ENCODE measurements at regions not wholly inside any gene's neighbourhood (a gene's known extent, or its start where the extent isn't known, plus 50 kb on each side); places are given as distances from the start of the nearest gene placed in this dataset.
"Not testable (repeated sequence)": the region's sequence is repeated elsewhere in the genome, so short reads cannot be mapped to it uniquely, and the experiment has no call there.

GRCh38 chr6:168377856-168378832 lies 58.6 kb upstream of the DACT2 start:
- H3K9ac ChIP-seq, result no peak overlapping the region
- no peaks in the 10 kb centered on the region for H3K4me1 ChIP-seq (ENCODE audit: low read depth, poor library complexity, severe bottlenecking)
- no peak overlapping the region for H3K27ac ChIP-seq
- no peak overlapping the region for H3K4me3 ChIP-seq (IDR thresholded peaks at IDR 0.05; ENCODE audit: insufficient read depth, low read depth, low read length)
- no peaks in the 10 kb centered on the region for H3K27me3 ChIP-seq (ENCODE audit: insufficient read depth, low read depth)
- no peak for TF ChIP-seq CTCF (conservative IDR thresholded peaks at IDR 0.05; ENCODE audit: low read depth, low read length)
- H2AFZ ChIP-seq (ENCODE audit: low read depth), result no peak overlapping the region
- no peaks in the 10 kb centered on the region for H4K20me1 ChIP-seq (ENCODE audit: insufficient read depth)
- no peaks in the 10 kb centered on the region for H3K79me2 ChIP-seq (ENCODE audit: insufficient read depth, low read depth)
- H3K36me3 ChIP-seq (ENCODE audit: insufficient read depth), result no peaks in the 10 kb centered on the region
- H3K4me2 ChIP-seq, result no peak overlapping the region

DNA sequence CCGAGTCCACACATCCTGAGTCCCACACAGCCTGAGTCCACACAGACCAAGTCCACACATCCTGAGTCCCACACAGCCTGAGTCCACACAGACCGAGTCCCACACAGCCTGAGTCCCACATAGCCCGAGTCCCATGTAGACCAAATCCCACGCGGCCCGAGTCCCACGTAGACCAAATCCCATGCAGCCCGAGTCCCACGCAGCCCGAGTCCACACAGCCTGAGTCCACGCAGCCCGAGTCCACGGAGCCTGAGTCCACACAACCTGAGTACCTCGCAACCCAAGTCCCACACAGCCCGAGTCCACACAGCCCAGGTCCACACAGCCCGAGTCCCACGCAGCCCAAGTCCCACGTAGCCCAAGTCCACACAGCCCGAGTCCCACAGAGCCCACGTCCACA lies 60.0 kb upstream of the DACT2 start:
- H3K36me3 ChIP-seq (ENCODE audit: insufficient read depth); H3K4me2 ChIP-seq; H3K27ac ChIP-seq; H4K20me1 ChIP-seq (ENCODE audit: insufficient read depth); H3K4me3 ChIP-seq (IDR thresholded peaks at IDR 0.05; ENCODE audit: insufficient read depth, low read depth, low read length); H3K4me1 ChIP-seq (ENCODE audit: low read depth, poor library complexity, severe bottlenecking); H3K9ac ChIP-seq; H3K27me3 ChIP-seq (ENCODE audit: insufficient read depth, low read depth); H3K79me2 ChIP-seq (ENCODE audit: insufficient read depth, low read depth); H2AFZ ChIP-seq (ENCODE audit: low read depth): not testable (repeated sequence)

GRCh38 chr6:168380166-168380955 lies 60.6 kb upstream of the SMOC2 start:
- H3K4me1 ChIP-seq (ENCODE audit: low read depth, poor library complexity, severe bottlenecking); H2AFZ ChIP-seq (ENCODE audit: low read depth); H3K36me3 ChIP-seq (ENCODE audit: insufficient read depth); H3K4me3 ChIP-seq (IDR thresholded peaks at IDR 0.05; ENCODE audit: insufficient read depth, low read depth, low read length); H4K20me1 ChIP-seq (ENCODE audit: insufficient read depth); H3K9ac ChIP-seq; H3K27me3 ChIP-seq (ENCODE audit: insufficient read depth, low read depth); H3K4me2 ChIP-seq; H3K79me2 ChIP-seq (ENCODE audit: insufficient read depth, low read depth); H3K27ac ChIP-seq: not testable (repeated sequence)

DNA sequence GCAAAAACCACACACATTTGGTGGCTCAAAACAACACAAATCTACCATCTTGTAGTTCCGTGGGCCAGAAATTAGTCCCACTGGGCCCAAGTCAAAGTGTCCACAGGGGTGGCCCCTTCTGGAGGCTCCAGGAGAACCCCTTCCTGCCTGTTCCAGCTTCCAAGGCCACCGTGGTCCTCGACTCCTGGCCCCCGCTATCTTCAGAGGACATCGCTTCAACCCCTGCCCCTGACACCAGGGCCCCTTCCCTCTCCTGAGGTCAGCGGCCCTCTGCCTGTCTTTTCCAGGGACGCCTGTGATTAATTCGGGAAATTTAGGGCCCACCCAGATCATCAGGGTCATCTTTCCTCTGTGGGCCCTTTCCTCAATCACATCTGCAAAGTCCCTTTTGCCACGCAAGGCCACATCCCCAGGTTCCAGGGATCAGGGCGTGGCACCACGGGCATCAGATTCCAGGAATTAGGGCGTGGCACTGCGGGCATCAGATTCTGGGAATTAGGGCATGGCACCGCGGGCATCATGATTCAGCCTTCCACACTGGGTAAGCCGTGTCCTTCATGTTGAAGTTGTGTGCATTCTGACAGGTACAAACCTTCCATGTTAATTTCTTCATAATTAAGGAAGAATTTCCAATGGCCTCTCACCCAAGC lies 59.9 kb upstream of the SMOC2 start:
- Histone ChIP-seq H2AFZ (ENCODE audit: low read depth) (no peak overlapping the region), H3K27me3 (ENCODE audit: insufficient read depth, low read depth) (no peaks in the 10 kb centered on the region), H3K4me1 (ENCODE audit: low read depth, poor library complexity, severe bottlenecking) (no peaks in the 10 kb centered on the region), H3K9ac (no peak overlapping the region), H3K36me3 (ENCODE audit: insufficient read depth) (no peaks in the 10 kb centered on the region), H3K27ac (no peak overlapping the region), H3K4me3 (IDR thresholded peaks at IDR 0.05; ENCODE audit: insufficient read depth, low read depth, low read length) (no peak overlapping the region), H3K79me2 (ENCODE audit: insufficient read depth, low read depth) (no peaks in the 10 kb centered on the region), H4K20me1 (ENCODE audit: insufficient read depth) (no peaks in the 10 kb centered on the region), H3K4me2 (no peak overlapping the region)
- no peak for TF ChIP-seq CTCF (conservative IDR thresholded peaks at IDR 0.05; ENCODE audit: low read depth, low read length)

DNA sequence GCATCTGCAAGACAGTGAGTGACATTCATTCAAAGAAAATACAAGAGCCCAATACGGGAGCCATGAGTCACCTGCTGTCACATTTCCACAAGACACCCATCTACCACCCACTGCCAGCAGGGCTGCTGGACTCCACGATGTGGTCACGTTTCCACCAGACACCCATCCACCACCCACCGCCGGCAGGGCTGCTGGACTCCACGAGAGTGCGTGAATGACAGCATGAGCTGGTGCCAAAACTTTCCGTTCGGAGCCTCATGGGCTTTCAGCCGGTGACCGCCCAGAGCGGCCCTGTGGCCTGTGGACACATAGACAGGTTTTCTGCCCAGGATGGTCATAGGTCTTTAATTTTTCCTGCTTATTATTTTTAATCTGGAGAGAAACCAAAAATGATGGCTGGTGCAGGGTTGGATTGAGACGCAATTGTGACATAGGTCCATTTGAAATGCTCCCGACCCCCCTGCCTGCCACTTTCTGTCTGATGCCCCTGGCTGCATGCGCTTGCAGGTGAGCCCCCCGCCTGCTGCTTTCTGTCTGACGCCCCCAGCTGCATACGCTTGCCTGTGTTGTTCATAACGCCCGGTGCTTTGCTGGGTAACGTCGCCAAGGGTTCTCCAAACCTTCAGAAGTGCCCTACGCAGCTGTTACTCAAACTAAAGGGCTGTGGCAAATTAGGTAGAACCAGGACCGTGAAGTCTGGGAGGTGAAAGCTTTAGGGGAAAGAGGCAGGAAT lies 59.1 kb upstream of the SMOC2 start:
- no peak overlapping the region for H3K4me3 ChIP-seq (IDR thresholded peaks at IDR 0.05; ENCODE audit: insufficient read depth, low read depth, low read length)
- H3K4me1 ChIP-seq (ENCODE audit: low read depth, poor library complexity, severe bottlenecking), result no peaks in the 10 kb centered on the region
- no peak for TF ChIP-seq CTCF (conservative IDR thresholded peaks at IDR 0.05; ENCODE audit: low read depth, low read length)
- no peaks in the 10 kb centered on the region for H3K79me2 ChIP-seq (ENCODE audit: insufficient read depth, low read depth)
- H3K9ac ChIP-seq, result no peak overlapping the region
- H4K20me1 ChIP-seq (ENCODE audit: insufficient read depth), result no peaks in the 10 kb centered on the region
- H3K36me3 ChIP-seq (ENCODE audit: insufficient read depth), result no peaks in the 10 kb centered on the region
- no peak overlapping the region for H3K27ac ChIP-seq
- H3K27me3 ChIP-seq (ENCODE audit: insufficient read depth, low read depth), result no peaks in the 10 kb centered on the region
- no peak overlapping the region for H2AFZ ChIP-seq (ENCODE audit: low read depth)
- no peak overlapping the region for H3K4me2 ChIP-seq
